Pancreas (tissue), 10 donors: ENCODE measurements at regions not wholly inside any gene's neighbourhood (a gene's known extent, or its start where the extent isn't known, plus 50 kb on each side); places are given as distances from the start of the nearest gene placed in this dataset.
A peak's percentile ranks its signal among the peaks of the same experiment; 100 is the strongest.

ENCODE experiments used
- ATAC-seq, 4 donors: fragments of 200-7000 bp; cut with Tn5 transposase; one replicate each; pipeline versions ENCODE4 v1.8.0 to v1.9.1; 2020; ENCODE audit warnings: mild to moderate bottlenecking in 4 of 4, moderate library complexity in 4 of 4
- DNase-seq, 6 donors: peaks; one replicate each; pipeline ENCODE4 v3.0.0-alpha.2; 2020
- FAIRE-seq: peaks from 2 replicates; lab custom pipeline; 2012; peaks lifted over from hg19 to GRCh38; lab: Jason Lieb, UNC
- H3K27ac ChIP-seq, 4 donors: fragments of 200-600 bp; sonication (generic); 1 replicate in 3 of 4; 2 replicates in 1 of 4; pipeline versions ENCODE4 v1.5.0 to v1.8.0; 2020
- H3K27me3 ChIP-seq, 4 donors: fragments of 200-600 bp; one replicate each; pipeline ENCODE4 v1.8.0; 2021
- H3K36me3 ChIP-seq, 3 donors: fragments of 200-600 bp; sonication (generic) in 1 of 3; one replicate each; pipeline versions ENCODE4 v1.5.0 to v1.8.0; 2020 to 2021
- H3K4me1 ChIP-seq, 3 donors: fragments of 200-600 bp; one replicate each; pipeline ENCODE4 v1.8.0; 2021
- H3K4me3 ChIP-seq, 4 donors: fragments of 200-600 bp; sonication (generic) in 2 of 4; one replicate each; pipeline versions ENCODE4 v1.5.0 to v1.8.0; 2020 to 2021
- H3K9me3 ChIP-seq, 4 donors: fragments of 200-600 bp; one replicate each; pipeline ENCODE4 v1.8.0; 2021
- CTCF ChIP-seq, 4 donors: fragments of 200-600 bp; sonication (generic) in 3 of 4; IDR thresholded peaks; one replicate each; pipeline versions ENCODE4 v1.5.0 to v1.8.0; 2021; ENCODE audit warnings: antibody characterized with exemption in 4 of 4
- WGBS, 2 donors: extraction: QIAGEN DNeasy Blood & Tissue Kit; methylation state at CpG; one replicate each; pipeline ENCODE4 v1.1.7; 2013; 5-methylcytosine and 5-hydroxymethylcytosine counted together
- intact Hi-C, 3 donors: fragments of 100-400 bp; cut with DNase I; formaldehyde crosslinking; loops; one replicate each; pipeline versions ENCODE4 v1.11.1 to v1.14.2; 2022
- donor health status: healthy with polysubstance abuse.
- donor health status: DM: no; HTN: no; CAD: no; lungs with moderate emphysema.
- donor health status: DM: no; HTN: no; CAD: no.
- donor health status: control.
- donor health status: control.
- donor health status: Bipolar disorder and iron deficiency.
- donor health status: DM: yes; HTN: yes; CAD: no.
- donor health status: DM: no; HTN: no; CAD: no.
- donor health status: DM: no; HTN: no; CAD: no.
- donor health status: DM: yes; HTN: yes; CAD: no.

DNA sequence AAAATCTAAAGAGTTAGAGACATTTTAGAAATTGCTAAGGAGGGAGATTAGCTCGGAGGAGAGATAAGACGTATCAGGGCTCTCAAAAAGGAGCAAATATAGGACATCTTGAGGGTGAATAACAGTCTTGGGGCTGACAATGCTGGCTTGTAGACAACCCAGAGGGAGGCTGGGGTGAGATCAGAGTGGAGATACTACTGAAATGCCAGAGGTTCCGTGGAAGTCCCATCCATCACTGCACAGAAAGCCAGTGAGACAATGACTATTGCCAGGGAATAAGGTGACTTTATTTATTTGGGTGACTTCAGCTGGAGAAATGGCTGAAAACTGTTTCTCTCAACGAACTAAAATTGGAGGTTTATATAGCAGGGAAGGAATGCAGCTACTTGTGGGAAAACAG, 838.1 kb upstream of the AGA start:
- DNase-seq, result no peak
- FAIRE-seq, result no peak
- H3K4me3 ChIP-seq, result no peak overlapping the region
- no peak for TF ChIP-seq CTCF (IDR thresholded peaks at IDR 0.05)
- H3K9me3 ChIP-seq, result no peaks in the 10 kb centered on the region
- intact Hi-C loops, result no loop called here
- WGBS, 2 donors, result 40 to 51% methylated on average over 4 of the region's 4 CpGs
- no peaks in the 10 kb centered on the region for H3K36me3 ChIP-seq
- H3K4me1 ChIP-seq, result no peaks in the 10 kb centered on the region
- no peaks in the 10 kb centered on the region for H3K27me3 ChIP-seq
- no peak for ATAC-seq
- no peak overlapping the region for H3K27ac ChIP-seq

DNA sequence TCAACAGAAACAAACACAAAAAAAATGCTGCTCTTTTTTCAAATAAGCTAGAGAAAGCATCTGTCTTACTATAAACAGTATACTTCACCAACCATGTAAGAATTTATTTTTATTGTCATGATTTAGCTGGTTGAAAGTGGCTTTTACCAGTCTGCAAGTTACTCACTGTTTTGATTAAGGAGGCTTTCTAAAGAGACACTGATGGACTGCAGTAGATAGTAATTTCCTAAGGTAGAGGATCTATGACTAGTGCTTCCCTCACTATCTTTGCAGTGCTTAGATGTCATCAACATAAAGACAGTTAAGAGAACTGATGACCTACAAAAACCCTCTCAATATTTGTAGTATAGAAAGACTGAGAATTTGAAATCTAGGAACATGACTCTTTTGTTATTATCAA, 846.2 kb upstream of the AGA start:
- no peak overlapping the region for H3K27ac ChIP-seq
- intact Hi-C loops, result no loop called here
- FAIRE-seq, result no peak
- TF ChIP-seq CTCF (IDR thresholded peaks at IDR 0.05), result no peak
- H3K4me3 ChIP-seq, result no peak overlapping the region
- ATAC-seq, result no peak
- DNase-seq, result no peak
- no peaks in the 10 kb centered on the region for H3K27me3 ChIP-seq
- no peaks in the 10 kb centered on the region for H3K9me3 ChIP-seq
- no peaks in the 10 kb centered on the region for H3K4me1 ChIP-seq
- H3K36me3 ChIP-seq, result no peaks in the 10 kb centered on the region

- WGBS, 2 donors, result 70 to 76% methylated on average over 6 of the region's 6 CpGs
- no peak overlapping the region for H3K4me3 ChIP-seq
Measured at GRCh38 chr4:178293601-178294000, 851.4 kb upstream of the AGA start.

GRCh38 chr4:178296669-178297068, 854.4 kb upstream of the AGA start:
- Histone ChIP-seq H3K36me3 (no peaks in the 10 kb centered on the region), H3K27ac (no peak overlapping the region), H3K4me1 (no peaks in the 10 kb centered on the region), H3K4me3 (no peak overlapping the region), H3K9me3 (no peaks in the 10 kb centered on the region), H3K27me3 (no peaks in the 10 kb centered on the region)
- WGBS, 2 donors, result 73 to 89% methylated on average over 1 of the region's 1 CpG
- ATAC-seq, result peak in 1 of 4 donors; percentile 29
- intact Hi-C loops, result no loop called here
- no peak for DNase-seq
- FAIRE-seq, result no peak
- no peak for TF ChIP-seq CTCF (IDR thresholded peaks at IDR 0.05)

More at GRCh38 chr4:178293601-178294000, 851.4 kb upstream of the AGA start:
- no peak for ATAC-seq
- TF ChIP-seq CTCF (IDR thresholded peaks at IDR 0.05), result no peak
- no peak for DNase-seq
- Histone ChIP-seq H3K27me3 (no peaks in the 10 kb centered on the region), H3K36me3 (no peaks in the 10 kb centered on the region), H3K9me3 (no peaks in the 10 kb centered on the region), H3K4me1 (no peaks in the 10 kb centered on the region), H3K27ac (no peak overlapping the region)
- intact Hi-C loops, result no loop called here
- FAIRE-seq, result no peak

DNA sequence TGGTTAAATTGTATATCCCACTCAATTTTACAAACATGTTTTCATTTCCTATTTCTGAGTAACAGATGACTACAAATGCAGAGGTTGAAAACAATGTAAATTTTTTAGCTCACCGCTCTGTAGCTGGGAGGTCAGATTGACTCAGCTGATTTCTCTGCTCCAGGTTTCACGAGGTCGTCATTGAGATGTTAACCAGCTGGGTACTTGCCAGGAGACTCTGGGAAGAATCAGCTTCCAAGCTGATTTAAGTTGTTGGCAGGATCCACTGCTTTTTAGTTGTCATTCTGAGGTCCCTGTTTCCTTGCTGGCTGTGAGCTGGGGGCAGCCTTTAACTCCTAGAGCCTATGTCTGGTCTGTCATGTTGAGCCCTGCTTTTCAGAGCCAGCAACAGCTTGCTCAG, 864.3 kb upstream of the AGA start:
- peaks cover 0 to 6% (median 0%) of the 10 kb centered on the region in 4 donors for H3K27me3 ChIP-seq
- no peak for DNase-seq
- no peak for FAIRE-seq
- no peaks in the 10 kb centered on the region for H3K36me3 ChIP-seq
- H3K4me3 ChIP-seq, result no peak overlapping the region
- intact Hi-C loops, result no loop called here
- H3K27ac ChIP-seq, result no peak overlapping the region
- 29 to 34% methylated on average over 3 of the region's 3 CpGs for WGBS, 2 donors
- H3K4me1 ChIP-seq, result no peaks in the 10 kb centered on the region
- no peaks in the 10 kb centered on the region for H3K9me3 ChIP-seq
- TF ChIP-seq CTCF (IDR thresholded peaks at IDR 0.05), result no peak
- no peak for ATAC-seq
